G401 (cell line): ENCODE measurements at regions not wholly inside any gene's neighbourhood (a gene's known extent, or its start where the extent isn't known, plus 50 kb on each side); places are given as distances from the start of the nearest gene placed in this dataset.

ENCODE experiments used
- DNase-seq: peaks from one replicate; pipeline ENCODE4 v3.0.0-alpha.2; 2015; ENCODE audit warnings: low spot score
- in situ Hi-C: cut with HindIII; loops from 2 replicates; pipeline ENCODE4 v1.10.0; 2016; ENCODE audit warnings: low sequenced_read_pairs, mixed read lengths

GRCh38 chr3:146968204-146968651 is 363.1 kb upstream of the PLSCR5 start:
- in situ Hi-C loops: no loop called here
- DNase-seq: no peak

DNA sequence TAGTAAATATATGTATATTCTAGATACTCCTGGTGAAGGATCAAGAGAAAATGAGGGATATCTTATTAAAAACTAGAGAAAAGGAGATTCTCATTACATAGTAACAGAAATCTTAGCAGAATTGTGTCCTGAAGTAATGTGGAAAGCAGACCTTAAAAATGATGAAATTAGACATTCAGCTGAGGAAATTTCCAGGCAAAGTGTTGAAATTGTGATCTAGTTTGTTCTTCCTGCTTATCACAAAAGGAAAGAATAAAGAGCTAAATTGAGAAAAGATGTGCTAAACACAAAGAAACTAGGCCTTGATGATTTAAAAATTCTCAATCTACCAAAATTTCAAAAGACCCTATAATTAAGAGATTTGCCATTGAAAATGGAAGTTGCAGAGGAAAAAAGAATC is 362.6 kb upstream of the PLSCR5 start:
- in situ Hi-C loops: no loop called here
- DNase-seq: no peak

DNA sequence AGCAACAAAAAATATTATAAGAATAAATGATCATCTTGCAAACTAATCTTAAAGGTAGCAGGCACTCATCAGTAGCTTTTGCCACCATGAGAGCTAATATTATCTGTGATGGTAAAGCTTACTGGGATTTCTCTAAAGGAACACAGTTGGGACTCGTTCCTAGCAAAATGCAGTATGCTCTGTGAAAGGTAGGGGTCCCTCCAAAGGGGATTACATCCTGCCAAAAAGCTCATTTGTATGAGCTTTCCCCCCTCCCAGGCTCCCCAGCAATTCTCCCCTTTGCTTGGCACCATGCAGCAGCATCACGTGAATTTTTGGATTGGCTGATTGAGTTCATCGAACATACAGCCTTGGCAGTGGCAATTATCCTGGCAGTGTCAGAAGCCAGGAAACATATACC is 361.0 kb upstream of the PLSCR5 start:
- no peak for DNase-seq
- in situ Hi-C loops: no loop called here

DNA sequence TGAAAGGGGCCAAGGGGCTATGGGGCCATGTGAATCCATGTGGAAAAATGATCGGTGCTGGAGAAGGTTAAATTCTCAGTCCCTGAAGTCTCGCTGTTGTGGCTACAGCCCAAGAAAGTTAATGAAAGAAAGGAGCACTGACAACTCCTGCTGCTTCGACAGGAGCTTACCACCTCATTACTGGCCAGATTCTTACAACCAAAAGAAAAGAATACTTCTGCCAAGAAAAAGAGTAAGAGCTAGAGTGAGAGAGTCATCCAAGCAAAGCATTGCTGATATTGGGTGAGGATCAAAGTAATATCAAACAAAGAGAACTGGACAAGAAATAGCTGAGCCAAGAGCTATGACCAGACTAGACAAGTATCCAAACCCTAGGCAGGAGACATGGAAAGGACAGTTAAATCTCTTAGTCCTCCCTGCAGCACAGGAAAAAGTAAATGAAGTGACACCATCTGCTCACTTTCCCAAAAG is 348.4 kb upstream of the PLSCR5 start:
- peak; percentile 61 for DNase-seq
- in situ Hi-C loops: no loop called here

DNA sequence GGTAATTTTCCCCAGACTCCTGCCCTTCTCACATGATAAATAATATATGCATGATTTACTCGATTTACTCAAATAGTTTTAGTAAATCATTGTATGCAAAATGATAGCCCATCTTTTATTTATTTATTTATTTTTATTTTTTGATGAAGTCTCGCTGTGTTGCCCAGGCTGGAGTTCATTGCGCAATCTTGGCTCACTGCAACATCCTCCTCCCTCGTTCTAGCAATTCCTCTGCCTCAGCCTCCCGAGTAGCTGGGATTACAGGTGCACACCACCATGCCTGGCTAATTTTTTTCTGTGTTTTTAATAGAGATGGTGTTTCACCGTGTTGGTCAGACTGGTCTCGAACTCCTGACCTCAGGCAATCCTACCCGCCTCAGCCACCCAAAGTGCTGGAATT is 343.8 kb upstream of the PLSCR5 start:
- in situ Hi-C loops: no loop called here
- DNase-seq: no peak

- no peak for DNase-seq
- in situ Hi-C loops: no loop called here
Measured at GRCh38 chr3:146948186-146948585, 343.0 kb upstream of the PLSCR5 start.

GRCh38 chr3:146929696-146930095 is 324.6 kb upstream of the PLSCR5 start:
- in situ Hi-C loops: no loop called here

GRCh38 chr3:146928421-146929059 is 323.4 kb upstream of the PLSCR5 start:
- in situ Hi-C loops: no loop called here
- peak; percentile 83 for DNase-seq

More at GRCh38 chr3:146929696-146930095, 324.6 kb upstream of the PLSCR5 start:
- DNase-seq: no peak

GRCh38 chr3:146921693-146922092 is 316.5 kb upstream of the PLSCR5 start:
- in situ Hi-C loops: no loop called here
- peak; percentile 56 for DNase-seq

DNA sequence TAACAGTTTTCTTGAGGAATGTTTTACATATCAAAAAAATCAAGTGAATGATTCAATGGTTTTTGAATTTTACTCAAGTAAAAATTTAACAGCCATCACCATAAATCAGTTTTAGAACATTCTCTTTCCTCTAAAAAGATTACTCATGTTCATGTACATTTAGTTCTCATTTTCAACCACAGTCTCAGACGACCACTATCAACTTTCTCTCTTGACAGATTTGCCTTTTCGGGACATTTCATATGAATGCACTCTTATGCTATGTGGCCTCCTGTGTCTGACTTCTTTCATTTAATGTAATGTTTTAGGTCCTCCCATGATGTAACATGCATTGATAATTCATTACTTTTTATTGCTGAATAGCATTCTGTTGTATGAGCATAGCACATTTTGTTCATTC is 309.3 kb upstream of the PLSCR5 start:
- no peak for DNase-seq
- in situ Hi-C loops: no loop called here

DNA sequence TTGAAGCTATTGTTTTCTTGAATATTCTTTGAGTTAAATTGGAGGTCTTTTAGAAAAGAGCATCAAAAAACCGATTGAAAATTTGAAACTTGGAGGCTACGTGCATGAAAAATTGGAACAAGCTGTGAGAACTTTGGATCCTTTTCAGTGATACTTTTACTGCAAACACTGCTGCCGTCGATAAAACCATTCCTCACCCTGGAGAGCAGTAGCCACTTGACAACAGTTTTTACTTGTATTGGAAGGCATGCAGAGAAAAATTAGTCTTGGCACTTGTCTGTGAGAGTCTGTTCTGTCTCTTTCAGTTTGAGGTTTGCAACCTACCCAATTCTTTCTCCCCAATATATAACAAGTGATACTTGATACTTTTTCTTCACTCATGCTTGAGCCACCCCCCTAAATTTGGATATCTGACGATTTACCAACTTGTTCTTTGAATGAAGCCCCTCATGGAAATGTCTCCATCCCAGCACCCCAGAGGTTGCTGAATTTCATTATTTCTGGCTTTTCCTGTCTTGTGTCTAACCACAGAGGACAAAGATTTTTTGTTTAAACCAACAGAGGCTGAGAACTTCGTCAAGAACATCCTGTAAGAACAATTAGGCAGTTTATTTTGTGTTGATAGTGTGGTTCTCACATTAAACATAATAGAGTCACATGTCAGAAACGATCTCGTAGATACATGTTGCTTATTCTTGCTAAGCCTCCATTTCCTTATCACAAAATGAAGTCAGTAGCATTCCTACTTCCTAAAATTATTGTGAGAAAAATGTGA is 307.3 kb upstream of the PLSCR5 start:
- in situ Hi-C loops: no loop called here
- no peak for DNase-seq

GRCh38 chr3:146903927-146904326 is 298.8 kb upstream of the PLSCR5 start:
- peak; percentile 100 for DNase-seq
- in situ Hi-C loops: no loop called here

DNA sequence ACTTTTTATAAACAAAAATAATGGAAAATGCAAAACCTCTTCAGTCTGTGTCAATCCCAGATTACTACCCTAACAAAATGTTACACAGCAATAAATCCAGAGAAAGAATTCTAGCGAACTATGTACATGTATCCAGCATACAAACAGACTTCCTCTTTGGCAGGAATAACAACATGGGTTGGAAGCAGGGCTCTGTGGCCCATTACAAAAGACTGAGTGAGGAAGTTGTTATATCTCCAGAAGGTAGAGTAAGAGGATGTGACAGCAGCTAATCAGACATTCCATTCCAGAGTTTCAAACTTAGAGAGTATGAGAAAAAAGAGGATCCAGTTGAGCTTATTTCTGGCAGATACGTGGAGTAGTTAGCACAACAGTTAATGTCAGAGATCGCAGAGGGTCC is 294.0 kb upstream of the PLSCR5 start:
- in situ Hi-C loops: no loop called here
- no peak for DNase-seq

DNA sequence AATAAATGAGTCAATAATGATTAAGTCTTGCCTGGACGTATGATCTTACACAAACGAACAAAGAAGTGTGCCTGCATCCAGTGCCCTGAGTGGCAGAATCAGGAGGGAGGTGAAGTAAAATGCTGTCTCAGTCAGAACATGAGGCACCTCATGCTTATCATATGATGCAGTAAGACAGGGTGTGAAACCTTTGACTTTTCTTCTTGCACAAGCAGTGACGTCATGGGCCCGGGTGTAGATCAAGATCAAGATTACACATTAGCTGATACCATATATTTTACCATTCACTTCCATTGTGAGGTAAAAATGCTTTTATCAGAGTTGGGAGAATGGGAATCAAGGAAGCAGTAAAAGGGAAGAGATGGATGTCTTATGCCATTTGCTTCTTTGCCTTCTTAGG is 291.6 kb upstream of the PLSCR5 start:
- DNase-seq: no peak
- in situ Hi-C loops: no loop called here

- DNase-seq: no peak
- in situ Hi-C loops: no loop called here
Measured at GRCh38 chr3:146895026-146895749, 290.0 kb upstream of the PLSCR5 start.

- DNase-seq: no peak
- in situ Hi-C loops: no loop called here
Measured at GRCh38 chr3:146894406-146894805, 289.3 kb upstream of the PLSCR5 start.

- in situ Hi-C loops: no loop called here
- no peak for DNase-seq
Measured at GRCh38 chr3:146892041-146892440, 286.9 kb upstream of the PLSCR5 start.

GRCh38 chr3:146889626-146890025 is 284.5 kb upstream of the PLSCR5 start:
- in situ Hi-C loops: no loop called here
- no peak for DNase-seq

GRCh38 chr3:146888176-146888575 is 283.0 kb upstream of the PLSCR5 start:
- in situ Hi-C loops: no loop called here
- no peak for DNase-seq

GRCh38 chr3:146884721-146885120 is 279.6 kb upstream of the PLSCR5 start:
- in situ Hi-C loops: no loop called here
- DNase-seq: no peak
